ENCODE measurements at regions not wholly inside any gene's neighbourhood (a gene's known extent, or its start where the extent isn't known, plus 50 kb on each side); places are given as distances from the start of the nearest gene placed in this dataset.

DNA sequence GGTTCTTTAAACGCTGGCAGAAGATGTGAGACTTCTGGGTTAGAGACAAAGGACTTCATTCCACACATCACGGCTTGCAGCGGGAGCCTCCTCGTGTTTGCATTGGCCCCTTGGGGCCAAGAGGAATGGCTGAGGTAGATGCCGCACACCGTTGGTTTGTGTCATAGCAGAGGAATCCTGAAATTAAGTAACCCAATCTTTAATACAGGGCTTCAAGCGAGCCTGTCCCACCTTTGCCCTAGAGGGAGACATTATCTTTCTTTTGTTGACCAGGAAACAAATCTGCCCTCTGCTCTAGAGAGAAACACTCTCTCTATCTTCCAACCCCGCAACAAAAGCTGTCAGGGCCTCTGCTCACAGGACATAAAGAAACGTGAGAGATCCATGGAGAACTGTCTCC lies 277.5 kb upstream of the ZFP64 start:
- H3K4me3 Mint-ChIP-seq: no peak overlapping the region

DNA sequence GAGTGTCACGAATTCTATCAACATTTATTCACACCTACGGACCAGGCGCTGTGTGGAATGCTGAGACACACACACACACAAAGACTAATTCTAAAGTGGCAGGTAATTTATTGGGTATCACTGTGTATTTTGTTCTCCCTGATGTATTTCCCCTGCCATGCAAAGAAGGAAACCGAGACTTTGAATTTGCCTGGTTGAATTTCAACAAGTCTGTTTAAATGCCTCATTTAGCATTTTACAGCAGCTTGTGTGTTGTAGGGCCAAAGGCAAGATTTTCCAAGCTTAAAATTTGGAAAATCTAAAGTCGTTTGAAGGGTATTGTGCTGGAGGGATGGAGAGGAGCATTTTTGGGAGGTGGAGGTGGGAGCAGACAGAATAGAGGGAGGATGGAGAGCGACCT lies 274.4 kb upstream of the ZFP64 start:
- Histone ChIP-seq H3K4me1 (ENCODE audit: control insufficient read depth in 1 of 2, insufficient read depth in 2 of 2, low read length in 2 of 2) (no peaks in the 10 kb centered on the region), H3K4me3 (replicated peaks in 1 of 3; ENCODE audit: low read depth in 2 of 3, low read length in 3 of 3) (no peak overlapping the region), H3K36me3 (replicated peaks in 1 of 2; ENCODE audit: control insufficient read depth in 1 of 2, insufficient read depth in 2 of 2, low read length in 2 of 2) (no peaks in the 10 kb centered on the region), H3K9ac (ENCODE audit: insufficient read depth, low read length, poor library complexity, severe bottlenecking) (no peak overlapping the region), H2AFZ (ENCODE audit: insufficient read depth, low read depth, low read length, poor library complexity, severe bottlenecking) (no peak overlapping the region), H3K4me2 (replicated peaks; ENCODE audit: extremely low read depth, low read length, poor library complexity, severe bottlenecking) (no peak overlapping the region), H3K79me2 (ENCODE audit: insufficient read depth, low read length) (no peaks in the 10 kb centered on the region), H3K27me3 (ENCODE audit: control insufficient read depth in 2 of 2, insufficient read depth in 2 of 2, low read length in 2 of 2) (no peaks in the 10 kb centered on the region), H3K9me3 (replicated peaks in 1 of 2; ENCODE audit: control insufficient read depth in 1 of 2, insufficient read depth in 1 of 2, low read length in 2 of 2) (no peaks in the 10 kb centered on the region), H4K20me1 (ENCODE audit: insufficient read depth, low read length) (no peaks in the 10 kb centered on the region), H3K27ac (ENCODE audit: low read depth in 1 of 2, low read length in 2 of 2) (no peak overlapping the region)
- Mint-ChIP-seq H3K4me3 (no peak overlapping the region), H3K27ac (peak overlapping the region in 1 of 7 donors; percentile 65), H3K9me3 (peaks cover 0 to 5% (median 2%) of the 10 kb centered on the region in 7 donors), H3K36me3 (no peaks in the 10 kb centered on the region), H3K4me1 (no peaks in the 10 kb centered on the region), H3K27me3 (ENCODE audit: low read depth in 3 of 3) (peaks cover 2 to 4% (median 2%) of the 10 kb centered on the region in 3 donors)
- intact Hi-C loops (cut with micrococcal nuclease): no loop called here
- WGBS (ENCODE audit: insufficient coverage): 75% methylated on average over 2 of the region's 6 CpGs
- TF ChIP-seq, protein P1, sequence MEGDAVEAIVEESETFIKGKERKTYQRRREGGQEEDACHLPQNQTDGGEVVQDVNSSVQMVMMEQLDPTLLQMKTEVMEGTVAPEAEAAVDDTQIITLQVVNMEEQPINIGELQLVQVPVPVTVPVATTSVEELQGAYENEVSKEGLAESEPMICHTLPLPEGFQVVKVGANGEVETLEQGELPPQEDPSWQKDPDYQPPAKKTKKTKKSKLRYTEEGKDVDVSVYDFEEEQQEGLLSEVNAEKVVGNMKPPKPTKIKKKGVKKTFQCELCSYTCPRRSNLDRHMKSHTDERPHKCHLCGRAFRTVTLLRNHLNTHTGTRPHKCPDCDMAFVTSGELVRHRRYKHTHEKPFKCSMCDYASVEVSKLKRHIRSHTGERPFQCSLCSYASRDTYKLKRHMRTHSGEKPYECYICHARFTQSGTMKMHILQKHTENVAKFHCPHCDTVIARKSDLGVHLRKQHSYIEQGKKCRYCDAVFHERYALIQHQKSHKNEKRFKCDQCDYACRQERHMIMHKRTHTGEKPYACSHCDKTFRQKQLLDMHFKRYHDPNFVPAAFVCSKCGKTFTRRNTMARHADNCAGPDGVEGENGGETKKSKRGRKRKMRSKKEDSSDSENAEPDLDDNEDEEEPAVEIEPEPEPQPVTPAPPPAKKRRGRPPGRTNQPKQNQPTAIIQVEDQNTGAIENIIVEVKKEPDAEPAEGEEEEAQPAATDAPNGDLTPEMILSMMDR (IDR thresholded peaks at IDR 0.05): no peak
- DNase-seq: no peak

More for the DNA sequence above, 277.5 kb upstream of the ZFP64 start:
- Histone ChIP-seq H3K27ac (ENCODE audit: low read depth in 1 of 2, low read length in 2 of 2) (no peak overlapping the region), H3K27me3 (ENCODE audit: control insufficient read depth in 2 of 2, insufficient read depth in 2 of 2, low read length in 2 of 2) (no peaks in the 10 kb centered on the region), H3K79me2 (ENCODE audit: insufficient read depth, low read length) (no peaks in the 10 kb centered on the region), H3K4me2 (replicated peaks; ENCODE audit: extremely low read depth, low read length, poor library complexity, severe bottlenecking) (no peak overlapping the region), H4K20me1 (ENCODE audit: insufficient read depth, low read length) (no peaks in the 10 kb centered on the region), H3K9ac (ENCODE audit: insufficient read depth, low read length, poor library complexity, severe bottlenecking) (no peak overlapping the region), H3K4me1 (ENCODE audit: control insufficient read depth in 1 of 2, insufficient read depth in 2 of 2, low read length in 2 of 2) (no peaks in the 10 kb centered on the region), H3K4me3 (replicated peaks in 1 of 3; ENCODE audit: low read depth in 2 of 3, low read length in 3 of 3) (no peak overlapping the region), H3K36me3 (replicated peaks in 1 of 2; ENCODE audit: control insufficient read depth in 1 of 2, insufficient read depth in 2 of 2, low read length in 2 of 2) (no peaks in the 10 kb centered on the region), H2AFZ (ENCODE audit: insufficient read depth, low read depth, low read length, poor library complexity, severe bottlenecking) (no peak overlapping the region), H3K9me3 (replicated peaks in 1 of 2; ENCODE audit: control insufficient read depth in 1 of 2, insufficient read depth in 1 of 2, low read length in 2 of 2) (no peaks in the 10 kb centered on the region)
- DNase-seq: no peak
- no peaks in the 10 kb centered on the region for H3K4me1 Mint-ChIP-seq
- intact Hi-C loops (cut with micrococcal nuclease): no loop called here
- H3K27me3 Mint-ChIP-seq (ENCODE audit: low read depth in 3 of 3): peaks cover 2 to 5% (median 2%) of the 10 kb centered on the region in 3 donors
- TF ChIP-seq, protein P1 (IDR thresholded peaks at IDR 0.05): no peak
- H3K27ac Mint-ChIP-seq: no peak overlapping the region
- WGBS (ENCODE audit: insufficient coverage): 95% methylated on average over 3 of the region's 9 CpGs
- H3K9me3 Mint-ChIP-seq: peaks cover 0 to 5% (median 2%) of the 10 kb centered on the region in 7 donors
- H3K36me3 Mint-ChIP-seq: no peaks in the 10 kb centered on the region

Measured in CD14-positive monocyte (primary cell).